ENCODE measurements at regions not wholly inside any gene's neighbourhood (a gene's known extent, or its start where the extent isn't known, plus 50 kb on each side); places are given as distances from the start of the nearest gene placed in this dataset.

DNA sequence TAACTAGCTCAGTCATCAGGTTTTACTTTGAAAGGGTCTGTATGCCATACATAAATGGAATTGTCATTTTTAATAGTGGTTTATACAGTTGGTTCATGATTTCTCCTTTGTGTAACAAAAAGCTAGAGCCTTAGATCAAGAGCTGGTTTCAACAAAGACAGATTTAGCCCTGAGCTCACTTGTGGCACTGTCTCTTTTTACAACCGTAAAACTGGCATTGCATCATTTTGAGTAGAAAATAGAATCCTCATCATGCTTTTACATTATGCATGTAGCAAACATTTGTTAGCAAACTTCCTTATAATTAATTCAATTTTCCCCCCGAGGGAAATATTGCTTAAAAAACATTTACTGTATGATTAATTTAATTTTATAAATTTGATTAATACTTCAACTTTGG, 1871.5 kb downstream of the ARAP2 start:
- no TSS peak for BruUV-seq (replicated peaks)
- Histone ChIP-seq H3K4me3 (replicated peaks in 1 of 2; ENCODE audit: low read depth in 1 of 2, low read length in 2 of 2) (no peak overlapping the region), H4K20me1 (ENCODE audit: insufficient read depth) (no peaks in the 10 kb centered on the region), H3K9ac (ENCODE audit: low read length) (no peak overlapping the region), H3K36me3 (ENCODE audit: control insufficient read depth in 1 of 2, insufficient read depth in 2 of 2, low read length in 2 of 2) (no peaks in the 10 kb centered on the region), H3K79me2 (ENCODE audit: insufficient read depth, low read length) (no peaks in the 10 kb centered on the region), H2AFZ (ENCODE audit: low read depth, low read length, poor library complexity, severe bottlenecking) (no peak overlapping the region), H3K9me2 (ENCODE audit: insufficient read depth) (no peaks in the 10 kb centered on the region), H3K27me3 (ENCODE audit: insufficient read depth, low read length) (no peaks in the 10 kb centered on the region), H3K27ac (ENCODE audit: low read depth, low read length) (no peak overlapping the region), H3K9me3 (ENCODE audit: control insufficient read depth in 1 of 2, insufficient read depth in 1 of 2, low read depth in 1 of 2, low read length in 2 of 2) (no peaks in the 10 kb centered on the region), H3K4me1 (ENCODE audit: control insufficient read depth in 1 of 2, insufficient read depth in 2 of 2, low read length in 2 of 2) (no peaks in the 10 kb centered on the region), H3K4me2 (ENCODE audit: low read length) (no peak overlapping the region)
- ATAC-seq: no peak
- CTCF ChIA-PET: no interaction called here
- RAD21 ChIA-PET (ENCODE audit: low non-redundant PET in 1 of 2, low total read pairs in 2 of 2, uncharacterized antibody in 2 of 2, unreplicated experiment in 2 of 2): no interaction called here
- POLR2A ChIA-PET: no interaction called here
- TF ChIP-seq CBX3 (IDR thresholded peaks at IDR 0.05; ENCODE audit: low read depth) (no peak), EZH2 (IDR thresholded peaks at IDR 0.05) (no peak), ELF1 (IDR thresholded peaks at IDR 0.05; ENCODE audit: borderline replicate concordance, low read depth) (no peak), SIN3A (IDR thresholded peaks at IDR 0.05; ENCODE audit: low read depth) (no peak), EZH2phosphoT487 (IDR thresholded peaks at IDR 0.05; ENCODE audit: borderline replicate concordance) (no peak), JUND (IDR thresholded peaks at IDR 0.05) (no peak), SRF (IDR thresholded peaks at IDR 0.05; ENCODE audit: low read depth) (no peak), ZNF274 (IDR thresholded peaks at IDR 0.05; ENCODE audit: low read depth, low read length) (no peak), FOSL1 (IDR thresholded peaks at IDR 0.05; ENCODE audit: low read depth) (no peak), ZFX (IDR thresholded peaks at IDR 0.05) (no peak), YY1 (IDR thresholded peaks at IDR 0.05; ENCODE audit: extremely low read depth, insufficient replicate concordance, low read depth, low read length) (no peak), TCF7L2 (IDR thresholded peaks at IDR 0.05; ENCODE audit: borderline replicate concordance, extremely low read depth, insufficient read depth, insufficient read length) (no peak)
- TF ChIP-seq, protein P1, sequence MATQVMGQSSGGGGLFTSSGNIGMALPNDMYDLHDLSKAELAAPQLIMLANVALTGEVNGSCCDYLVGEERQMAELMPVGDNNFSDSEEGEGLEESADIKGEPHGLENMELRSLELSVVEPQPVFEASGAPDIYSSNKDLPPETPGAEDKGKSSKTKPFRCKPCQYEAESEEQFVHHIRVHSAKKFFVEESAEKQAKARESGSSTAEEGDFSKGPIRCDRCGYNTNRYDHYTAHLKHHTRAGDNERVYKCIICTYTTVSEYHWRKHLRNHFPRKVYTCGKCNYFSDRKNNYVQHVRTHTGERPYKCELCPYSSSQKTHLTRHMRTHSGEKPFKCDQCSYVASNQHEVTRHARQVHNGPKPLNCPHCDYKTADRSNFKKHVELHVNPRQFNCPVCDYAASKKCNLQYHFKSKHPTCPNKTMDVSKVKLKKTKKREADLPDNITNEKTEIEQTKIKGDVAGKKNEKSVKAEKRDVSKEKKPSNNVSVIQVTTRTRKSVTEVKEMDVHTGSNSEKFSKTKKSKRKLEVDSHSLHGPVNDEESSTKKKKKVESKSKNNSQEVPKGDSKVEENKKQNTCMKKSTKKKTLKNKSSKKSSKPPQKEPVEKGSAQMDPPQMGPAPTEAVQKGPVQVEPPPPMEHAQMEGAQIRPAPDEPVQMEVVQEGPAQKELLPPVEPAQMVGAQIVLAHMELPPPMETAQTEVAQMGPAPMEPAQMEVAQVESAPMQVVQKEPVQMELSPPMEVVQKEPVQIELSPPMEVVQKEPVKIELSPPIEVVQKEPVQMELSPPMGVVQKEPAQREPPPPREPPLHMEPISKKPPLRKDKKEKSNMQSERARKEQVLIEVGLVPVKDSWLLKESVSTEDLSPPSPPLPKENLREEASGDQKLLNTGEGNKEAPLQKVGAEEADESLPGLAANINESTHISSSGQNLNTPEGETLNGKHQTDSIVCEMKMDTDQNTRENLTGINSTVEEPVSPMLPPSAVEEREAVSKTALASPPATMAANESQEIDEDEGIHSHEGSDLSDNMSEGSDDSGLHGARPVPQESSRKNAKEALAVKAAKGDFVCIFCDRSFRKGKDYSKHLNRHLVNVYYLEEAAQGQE (IDR thresholded peaks at IDR 0.05; ENCODE audit: low read depth): no peak
- TF ChIP-seq, protein P2, sequence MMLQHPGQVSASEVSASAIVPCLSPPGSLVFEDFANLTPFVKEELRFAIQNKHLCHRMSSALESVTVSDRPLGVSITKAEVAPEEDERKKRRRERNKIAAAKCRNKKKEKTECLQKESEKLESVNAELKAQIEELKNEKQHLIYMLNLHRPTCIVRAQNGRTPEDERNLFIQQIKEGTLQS (IDR thresholded peaks at IDR 0.05): no peak
- no peak for DNase-seq (ENCODE audit: low read depth, low spot score)
- intact Hi-C loops (cut with micrococcal nuclease): no loop called here

Measured in HCT116 (cell line).